SK-N-MC (cell line): ENCODE measurements at regions not wholly inside any gene's neighbourhood (a gene's known extent, or its start where the extent isn't known, plus 50 kb on each side); places are given as distances from the start of the nearest gene placed in this dataset.

Experiments
- EZH2 ChIP-seq: fragments of 200-600 bp; sonication (generic); IDR thresholded peaks from one replicate; pipeline ENCODE4 v1.6.1; 2017; ENCODE audit warnings: antibody characterized with exemption
- POLR2AphosphoS5 ChIP-seq: IDR thresholded peaks from 2 replicates; pipeline ENCODE4 v1.6.1; 2012; ENCODE audit warnings: mild to moderate bottlenecking, low read depth, low read length, borderline replicate concordance

GRCh38 chr6:14549871-14550270 is 432.3 kb downstream of the CD83 start:
- TF ChIP-seq EZH2 (no peak), POLR2AphosphoS5 (no peak)
